H9 (cell line): ENCODE measurements at regions not wholly inside any gene's neighbourhood (a gene's known extent, or its start where the extent isn't known, plus 50 kb on each side); places are given as distances from the start of the nearest gene placed in this dataset.

ENCODE experiments used
- DNase-seq: peaks from one replicate; pipeline ENCODE4 v3.0.0-alpha.2; 2017
- H2AFZ ChIP-seq: one replicate; pipeline ENCODE4 v1.6.1; 2013; ENCODE audit warnings: mild to moderate bottlenecking, low read length, control low read depth, moderate library complexity
- H2AK5ac ChIP-seq: 2 replicates; pipeline ENCODE4 v1.6.1; 2013; ENCODE audit warnings: low read length, control low read depth, mixed read lengths; ENCODE audit not compliant: insufficient read length
- H2BK120ac ChIP-seq: one replicate; pipeline ENCODE4 v1.6.1; 2013; ENCODE audit warnings: low read depth, mild to moderate bottlenecking, low read length, control low read depth, inconsistent platforms; ENCODE audit not compliant: poor library complexity, severe bottlenecking
- H2BK12ac ChIP-seq: 2 replicates; pipeline ENCODE4 v1.6.1; 2013; ENCODE audit warnings: low read length, control low read depth, mixed read lengths, low read depth; ENCODE audit not compliant: insufficient read length
- H2BK15ac ChIP-seq: 2 replicates; pipeline ENCODE4 v1.6.1; 2013; ENCODE audit warnings: low read depth, low read length, control low read depth
- H2BK20ac ChIP-seq: one replicate; pipeline ENCODE4 v1.6.1; 2013; ENCODE audit warnings: low read depth, mild to moderate bottlenecking, low read length, control low read depth, inconsistent platforms; ENCODE audit not compliant: poor library complexity, severe bottlenecking
- H2BK5ac ChIP-seq: 2 replicates; pipeline ENCODE4 v1.6.1; 2013; ENCODE audit warnings: low read length, control low read depth, mixed read lengths; ENCODE audit not compliant: insufficient read length
- H3K14ac ChIP-seq: 2 replicates; pipeline ENCODE4 v1.6.1; 2013; ENCODE audit warnings: low read length, control low read depth; ENCODE audit not compliant: insufficient read depth
- H3K18ac ChIP-seq: 2 replicates; pipeline ENCODE4 v1.6.1; 2013; ENCODE audit warnings: low read depth, mild to moderate bottlenecking, mixed read lengths, low read length, control low read depth; ENCODE audit not compliant: insufficient read length
- H3K23ac ChIP-seq: 2 replicates; pipeline ENCODE4 v1.6.1; 2013; ENCODE audit warnings: low read length, control low read depth, mixed read lengths, low read depth; ENCODE audit not compliant: insufficient read length
- H3K23me2 ChIP-seq: 2 replicates; pipeline ENCODE4 v1.6.1; 2013; ENCODE audit warnings: low read depth, mild to moderate bottlenecking, mixed read lengths, low read length, control low read depth; ENCODE audit not compliant: insufficient read length, poor library complexity, severe bottlenecking
- H3K27ac ChIP-seq: 2 replicates; pipeline ENCODE4 v1.5.1; 2013; ENCODE audit warnings: low read length, control low read depth, mixed read lengths, low read depth; ENCODE audit not compliant: insufficient read length
- H3K27me3 ChIP-seq: 2 replicates; pipeline ENCODE4 v1.6.1; 2013; ENCODE audit warnings: low read length, control low read depth, inconsistent platforms; ENCODE audit not compliant: insufficient read depth
- H3K4ac ChIP-seq: 2 replicates; pipeline ENCODE4 v1.6.1; 2013; ENCODE audit warnings: low read depth, mild to moderate bottlenecking, control low read depth, inconsistent platforms, low read length, moderate library complexity
- H3K4me1 ChIP-seq: 2 replicates; pipeline ENCODE4 v1.6.1; 2013; ENCODE audit warnings: low read length, control low read depth, inconsistent platforms; ENCODE audit not compliant: insufficient read depth
- H3K4me2 ChIP-seq: 2 replicates; pipeline ENCODE4 v1.6.1; 2013; ENCODE audit warnings: low read length, control low read depth, mixed read lengths; ENCODE audit not compliant: insufficient read length, insufficient read depth
- H3K56ac ChIP-seq: 2 replicates; pipeline ENCODE4 v1.6.1; 2013; ENCODE audit warnings: low read depth, mild to moderate bottlenecking, mixed read lengths, low read length, control low read depth; ENCODE audit not compliant: insufficient read length
- H3K79me1 ChIP-seq: 2 replicates; pipeline ENCODE4 v1.6.1; 2013; ENCODE audit warnings: low read depth, mild to moderate bottlenecking, moderate library complexity, low read length, control low read depth, inconsistent platforms; ENCODE audit not compliant: insufficient read depth, poor library complexity, severe bottlenecking
- H3K79me2 ChIP-seq: 2 replicates; pipeline ENCODE4 v1.6.1; 2013; ENCODE audit warnings: low read length, control low read depth, inconsistent platforms; ENCODE audit not compliant: insufficient read depth
- H3K9ac ChIP-seq: 2 replicates; pipeline ENCODE4 v1.6.1; 2013; ENCODE audit warnings: low read length, control low read depth, mixed read lengths; ENCODE audit not compliant: insufficient read length; ENCODE audit errors: extremely low read depth
- H3K9me3 ChIP-seq: one replicate; pipeline ENCODE4 v1.6.1; 2013; ENCODE audit warnings: low read depth, low read length, inconsistent platforms; ENCODE audit not compliant: control insufficient read depth
- H3T11ph ChIP-seq: one replicate; pipeline ENCODE4 v1.6.1; 2013; ENCODE audit warnings: mild to moderate bottlenecking, low read length, control low read depth, inconsistent platforms
- H4K20me1 ChIP-seq: one replicate; pipeline ENCODE4 v1.6.1; 2013; ENCODE audit not compliant: control insufficient read depth, insufficient read length, insufficient read depth
- H4K5ac ChIP-seq: 2 replicates; pipeline ENCODE4 v1.6.1; 2013; ENCODE audit warnings: low read depth, mild to moderate bottlenecking, mixed read lengths, low read length, control low read depth; ENCODE audit not compliant: insufficient read length
- H4K8ac ChIP-seq: replicated peaks from 2 replicates; pipeline ENCODE4 v1.6.1; 2013; ENCODE audit warnings: low read length, control low read depth, mixed read lengths, low read depth; ENCODE audit not compliant: insufficient read length
- H4K91ac ChIP-seq: 2 replicates; pipeline ENCODE4 v1.6.1; 2013; ENCODE audit warnings: low read depth, mild to moderate bottlenecking, moderate library complexity, mixed read lengths, low read length, control low read depth; ENCODE audit not compliant: insufficient read length
- H3K27ac Mint-ChIP-seq, 3 experiments: 2 replicates in 2 of 3; 3 replicates in 1 of 3; pipeline ENCODE4 v1.8.0; 2020 to 2021; ENCODE audit warnings: mixed read lengths in 3 of 3, mild to moderate bottlenecking in 1 of 3, moderate library complexity in 1 of 3
- H3K27me3 Mint-ChIP-seq: 2 replicates; pipeline ENCODE4 v1.8.0; 2021; ENCODE audit warnings: low read depth, mild to moderate bottlenecking, moderate library complexity, mixed read lengths
- H3K36me3 Mint-ChIP-seq, 3 experiments: 2 replicates in 2 of 3; 3 replicates in 1 of 3; pipeline ENCODE4 v1.8.0; 2020 to 2021; ENCODE audit warnings: low read depth in 3 of 3, mixed read lengths in 3 of 3; ENCODE audit not compliant: insufficient read depth in 1 of 3
- H3K4me1 Mint-ChIP-seq, 2 experiments: 2 replicates each; pipeline ENCODE4 v1.8.0; 2020; ENCODE audit warnings: mixed read lengths in 2 of 2
- H3K4me3 Mint-ChIP-seq, 2 experiments: 2 replicates in 1 of 2; 3 replicates in 1 of 2; pipeline ENCODE4 v1.8.0; 2020 to 2021; ENCODE audit warnings: mild to moderate bottlenecking in 2 of 2, mixed read lengths in 2 of 2, moderate library complexity in 1 of 2
- H3K9me3 Mint-ChIP-seq, 2 experiments: 2 replicates in 1 of 2; 3 replicates in 1 of 2; pipeline ENCODE4 v1.8.0; 2020; ENCODE audit warnings: mild to moderate bottlenecking in 2 of 2, mixed read lengths in 2 of 2, moderate library complexity in 1 of 2
- whole genome bisulfite sequencing: extraction: QIAGEN DNeasy Blood & Tissue Kit; methylation state at CpG from one replicate; pipeline ENCODE4 v1.1.7; 2013; ENCODE audit warnings: missing lambda C conversion rate, low lambda C conversion rate, mixed read lengths; ENCODE audit not compliant: insufficient read length; ENCODE audit errors: extremely low coverage; 5-methylcytosine and 5-hydroxymethylcytosine counted together
- TF ChIP-seq, protein P1 (sequence below): fragments of 200-600 bp; sonication (generic); conservative IDR thresholded peaks from 3 replicates; pipeline ENCODE4 v1.8.0; 2021; ENCODE audit warnings: antibody characterized with exemption, mild to moderate bottlenecking

DNA sequence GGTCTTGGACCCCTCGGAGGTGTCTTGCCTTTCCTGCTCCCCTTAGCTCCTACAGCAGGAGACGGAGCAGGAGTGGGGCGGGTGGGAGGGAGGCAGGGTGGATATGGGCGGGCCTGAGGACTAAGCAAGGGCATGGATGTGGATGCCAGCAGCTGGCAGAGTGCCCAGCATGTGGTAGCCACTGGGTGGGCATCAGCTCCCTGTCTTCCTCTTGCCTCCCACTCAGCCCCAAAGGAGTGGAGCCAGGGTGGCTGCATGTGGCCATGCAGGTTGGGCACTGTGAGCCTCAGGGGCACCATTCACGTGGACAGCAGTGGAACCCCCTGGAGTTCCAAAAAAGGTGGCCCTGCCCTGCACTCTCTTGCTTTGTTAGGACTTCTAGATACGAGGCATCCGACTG lies 90.1 kb upstream of the TBCA start:
- Mint-ChIP-seq H3K27me3 (peaks cover 63% of the 10 kb centered on the region), H3K4me1 (no peaks in the 10 kb centered on the region), H3K9me3 (no peaks in the 10 kb centered on the region), H3K27ac (no peak overlapping the region), H3K36me3 (no peaks in the 10 kb centered on the region), H3K4me3 (no peak overlapping the region)
- Histone ChIP-seq H3K27ac (no peak overlapping the region), H2BK12ac (no peak overlapping the region), H4K91ac (no peak overlapping the region), H2BK5ac (no peak overlapping the region), H2AFZ (no peak overlapping the region), H3K9ac (no peak overlapping the region), H3K56ac (no peak overlapping the region), H4K8ac (no peak overlapping the region), H3K9me3 (no peaks in the 10 kb centered on the region), H3K79me2 (no peaks in the 10 kb centered on the region), H3K27me3 (no peaks in the 10 kb centered on the region; the same call in 1 of the 2 replicates), H2BK20ac (no peak overlapping the region), H2BK15ac (no peak overlapping the region), H2AK5ac (no peak overlapping the region), H3K18ac (no peak overlapping the region), H3K14ac (no peak overlapping the region; the same call in 1 of the 2 replicates), H3K79me1 (no peaks in the 10 kb centered on the region), H3K4me2 (no peak overlapping the region), H3K23me2 (no peaks in the 10 kb centered on the region), H4K20me1 (no peaks in the 10 kb centered on the region), H3K4ac (no peak overlapping the region), H2BK120ac (no peak overlapping the region), H3K4me1 (no peaks in the 10 kb centered on the region), H4K5ac (no peak overlapping the region), H3T11ph (no peak overlapping the region), H3K23ac (no peak overlapping the region)
- WGBS: no CpG with 5 or more reads among the region's 7 CpGs
- no peak for DNase-seq
- TF ChIP-seq, protein P1, sequence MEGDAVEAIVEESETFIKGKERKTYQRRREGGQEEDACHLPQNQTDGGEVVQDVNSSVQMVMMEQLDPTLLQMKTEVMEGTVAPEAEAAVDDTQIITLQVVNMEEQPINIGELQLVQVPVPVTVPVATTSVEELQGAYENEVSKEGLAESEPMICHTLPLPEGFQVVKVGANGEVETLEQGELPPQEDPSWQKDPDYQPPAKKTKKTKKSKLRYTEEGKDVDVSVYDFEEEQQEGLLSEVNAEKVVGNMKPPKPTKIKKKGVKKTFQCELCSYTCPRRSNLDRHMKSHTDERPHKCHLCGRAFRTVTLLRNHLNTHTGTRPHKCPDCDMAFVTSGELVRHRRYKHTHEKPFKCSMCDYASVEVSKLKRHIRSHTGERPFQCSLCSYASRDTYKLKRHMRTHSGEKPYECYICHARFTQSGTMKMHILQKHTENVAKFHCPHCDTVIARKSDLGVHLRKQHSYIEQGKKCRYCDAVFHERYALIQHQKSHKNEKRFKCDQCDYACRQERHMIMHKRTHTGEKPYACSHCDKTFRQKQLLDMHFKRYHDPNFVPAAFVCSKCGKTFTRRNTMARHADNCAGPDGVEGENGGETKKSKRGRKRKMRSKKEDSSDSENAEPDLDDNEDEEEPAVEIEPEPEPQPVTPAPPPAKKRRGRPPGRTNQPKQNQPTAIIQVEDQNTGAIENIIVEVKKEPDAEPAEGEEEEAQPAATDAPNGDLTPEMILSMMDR: no peak
